ENCODE measurements at regions not wholly inside any gene's neighbourhood (a gene's known extent, or its start where the extent isn't known, plus 50 kb on each side); places are given as distances from the start of the nearest gene placed in this dataset.
"Not testable (repeated sequence)": the region's sequence is repeated elsewhere in the genome, so short reads cannot be mapped to it uniquely, and the experiment has no call there.

GRCh38 chr22:27300536-27301285, 500.8 kb downstream of the MN1 start:
- no peak for DNase-seq

GRCh38 chr22:27302501-27302900, 499.1 kb downstream of the MN1 start:
- DNase-seq = no peak

- DNase-seq = no peak
These were observed 497.8 kb downstream of the MN1 start for GRCh38 chr22:27303718-27304117.

- no peak for DNase-seq
These were observed 494.8 kb downstream of the MN1 start for GRCh38 chr22:27306771-27307170.

GRCh38 chr22:27307545-27308247, 493.9 kb downstream of the MN1 start:
- DNase-seq = no peak

GRCh38 chr22:27308513-27308912, 493.0 kb downstream of the MN1 start:
- DNase-seq = no peak

- DNase-seq = no peak
These were observed 491.9 kb downstream of the MN1 start for GRCh38 chr22:27309697-27310096.

- DNase-seq = no peak
These were observed 490.4 kb downstream of the MN1 start for GRCh38 chr22:27310966-27311697.

- no peak for DNase-seq
These were observed 489.6 kb downstream of the MN1 start for GRCh38 chr22:27311698-27312550.

- no peak for DNase-seq
These were observed 489.0 kb downstream of the MN1 start for GRCh38 chr22:27312565-27312964.

- no peak for DNase-seq
These were observed 488.3 kb downstream of the MN1 start for GRCh38 chr22:27312966-27313855.

- no peak for DNase-seq
These were observed 487.2 kb downstream of the MN1 start for GRCh38 chr22:27314276-27314807.

GRCh38 chr22:27315833-27316232, 485.7 kb downstream of the MN1 start:
- DNase-seq = no peak

GRCh38 chr22:27317096-27317495, 484.5 kb downstream of the MN1 start:
- no peak for DNase-seq

- no peak for DNase-seq
These were observed 483.6 kb downstream of the MN1 start for GRCh38 chr22:27317971-27318428.

- DNase-seq = no peak
These were observed 483.0 kb downstream of the MN1 start for GRCh38 chr22:27318516-27318915.

GRCh38 chr22:27323661-27324060, 477.9 kb downstream of the MN1 start:
- no peak for DNase-seq

- not testable (repeated sequence) for DNase-seq
These were observed 476.6 kb downstream of the MN1 start for GRCh38 chr22:27324908-27325307.

GRCh38 chr22:27327497-27327896, 474.1 kb downstream of the MN1 start:
- DNase-seq = no peak

GRCh38 chr22:27327981-27328721, 473.4 kb downstream of the MN1 start:
- no peak for DNase-seq

Measured in stimulated activated CD4-positive, alpha-beta T cell treated with anti-CD3 and anti-CD28 coated beads, Interleukin-1b, Interleukin-23, amount 100 ng/mL, for 48 hours (primary cell).